ENCODE measurements at regions not wholly inside any gene's neighbourhood (a gene's known extent, or its start where the extent isn't known, plus 50 kb on each side); places are given as distances from the start of the nearest gene placed in this dataset.

- TF ChIP-seq TAF1 (IDR thresholded peaks at IDR 0.05; ENCODE audit: low read depth) = no peak
- no peak for TF ChIP-seq CEBPB (IDR thresholded peaks at IDR 0.05)
These were observed 58.4 kb downstream of the RPLP1 start for GRCh38 chr15:69511015-69511414.

DNA sequence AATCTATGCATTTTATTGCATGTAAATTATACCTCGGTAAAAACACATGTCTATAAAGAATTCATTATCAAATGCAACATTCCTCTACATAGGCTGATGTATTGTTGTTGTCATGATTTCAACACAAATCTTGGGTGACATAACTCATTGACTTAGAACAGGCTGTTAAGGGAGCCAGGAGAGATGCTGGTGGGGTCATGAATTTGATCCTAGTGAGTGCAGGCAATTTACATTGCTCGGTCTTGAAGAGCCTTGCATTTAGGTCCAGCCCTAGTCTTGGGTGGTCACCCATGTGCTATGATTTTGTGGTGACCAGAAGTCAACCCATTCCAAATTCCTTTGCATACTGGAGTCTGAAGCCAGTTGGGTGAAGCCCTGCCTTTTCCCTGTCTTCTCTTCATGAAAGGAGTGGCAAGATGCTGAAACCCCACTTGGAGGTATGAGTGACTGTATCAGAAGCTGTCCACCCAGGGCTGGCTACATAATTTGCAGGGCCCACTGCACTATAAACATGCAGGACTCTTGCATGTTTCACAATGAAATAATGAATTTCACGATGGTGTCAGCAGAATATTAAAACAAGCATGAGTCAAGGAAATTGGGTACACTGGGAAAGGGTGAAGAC lies 59.2 kb downstream of the RPLP1 start:
- no peak for TF ChIP-seq CEBPB (IDR thresholded peaks at IDR 0.05)
- TF ChIP-seq TAF1 (IDR thresholded peaks at IDR 0.05; ENCODE audit: low read depth) = no peak
- TF ChIP-seq FOXM1 (IDR thresholded peaks at IDR 0.05; ENCODE audit: borderline replicate concordance, low read depth) = no peak
- no peak for TF ChIP-seq CREB1 (IDR thresholded peaks at IDR 0.05; ENCODE audit: low read depth)
- TF ChIP-seq NFIC (IDR thresholded peaks at IDR 0.05) = no peak
- no peak for TF ChIP-seq EP300 (IDR thresholded peaks at IDR 0.05; ENCODE audit: borderline replicate concordance)
- TF ChIP-seq ZBTB7A (IDR thresholded peaks at IDR 0.05; ENCODE audit: low read depth) = no peak
- no peak for TF ChIP-seq TEAD4 (IDR thresholded peaks at IDR 0.05)
- no peak for TF ChIP-seq RAD21 (IDR thresholded peaks at IDR 0.05; ENCODE audit: low read depth)
- TF ChIP-seq, protein P1, sequence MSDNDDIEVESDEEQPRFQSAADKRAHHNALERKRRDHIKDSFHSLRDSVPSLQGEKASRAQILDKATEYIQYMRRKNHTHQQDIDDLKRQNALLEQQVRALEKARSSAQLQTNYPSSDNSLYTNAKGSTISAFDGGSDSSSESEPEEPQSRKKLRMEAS (IDR thresholded peaks at IDR 0.05) = no peak
- TF ChIP-seq REST (IDR thresholded peaks at IDR 0.05; ENCODE audit: low read depth) = no peak
- TF ChIP-seq, protein P2, sequence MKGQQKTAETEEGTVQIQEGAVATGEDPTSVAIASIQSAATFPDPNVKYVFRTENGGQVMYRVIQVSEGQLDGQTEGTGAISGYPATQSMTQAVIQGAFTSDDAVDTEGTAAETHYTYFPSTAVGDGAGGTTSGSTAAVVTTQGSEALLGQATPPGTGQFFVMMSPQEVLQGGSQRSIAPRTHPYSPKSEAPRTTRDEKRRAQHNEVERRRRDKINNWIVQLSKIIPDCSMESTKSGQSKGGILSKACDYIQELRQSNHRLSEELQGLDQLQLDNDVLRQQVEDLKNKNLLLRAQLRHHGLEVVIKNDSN (IDR thresholded peaks at IDR 0.05) = no peak
- TF ChIP-seq EGR1 (IDR thresholded peaks at IDR 0.05) = no peak
- no peak for TF ChIP-seq TCF12 (IDR thresholded peaks at IDR 0.05; ENCODE audit: low read depth)
- TF ChIP-seq YY1 (IDR thresholded peaks at IDR 0.05; ENCODE audit: low read depth) = no peak

DNA sequence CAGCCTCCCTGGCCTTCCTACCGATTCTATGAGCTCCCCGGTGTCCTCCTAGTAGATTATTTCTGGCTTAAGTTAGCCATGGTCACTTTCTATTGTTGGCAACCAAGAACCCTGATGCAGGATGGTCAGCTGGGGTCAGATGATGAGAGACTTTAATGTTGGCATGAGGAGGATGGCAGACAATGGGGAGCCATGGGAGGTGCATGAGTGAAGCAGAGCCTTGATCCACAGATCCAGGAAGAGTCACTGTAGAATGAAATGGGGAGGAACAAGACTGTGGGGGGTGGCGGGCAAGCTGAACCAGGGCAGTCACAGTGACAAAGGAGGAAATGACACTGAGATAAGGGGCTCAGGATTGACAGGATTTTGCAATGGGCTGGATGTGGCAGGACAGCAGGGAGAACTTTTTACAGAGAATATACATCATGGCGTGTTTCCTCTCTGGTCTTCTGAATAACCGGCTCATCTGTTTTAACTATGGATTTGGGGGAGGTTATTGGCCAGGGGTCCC lies 60.9 kb downstream of the RPLP1 start:
- TF ChIP-seq TAF1 (IDR thresholded peaks at IDR 0.05; ENCODE audit: low read depth) = no peak
- no peak for TF ChIP-seq YY1 (IDR thresholded peaks at IDR 0.05; ENCODE audit: low read depth)
- no peak for TF ChIP-seq TEAD4 (IDR thresholded peaks at IDR 0.05)
- TF ChIP-seq EP300 (IDR thresholded peaks at IDR 0.05; ENCODE audit: borderline replicate concordance) = no peak
- no peak for TF ChIP-seq RAD21 (IDR thresholded peaks at IDR 0.05; ENCODE audit: low read depth)

GRCh38 chr15:69513986-69514385 lies 61.4 kb downstream of the RPLP1 start:
- no peak for TF ChIP-seq RAD21 (IDR thresholded peaks at IDR 0.05; ENCODE audit: low read depth)
- TF ChIP-seq FOXM1 (IDR thresholded peaks at IDR 0.05; ENCODE audit: borderline replicate concordance, low read depth) = no peak
- no peak for TF ChIP-seq EP300 (IDR thresholded peaks at IDR 0.05; ENCODE audit: borderline replicate concordance)
- TF ChIP-seq TCF12 (IDR thresholded peaks at IDR 0.05; ENCODE audit: low read depth) = no peak
- TF ChIP-seq TEAD4 (IDR thresholded peaks at IDR 0.05) = no peak
- no peak for TF ChIP-seq YY1 (IDR thresholded peaks at IDR 0.05; ENCODE audit: low read depth)
- no peak for TF ChIP-seq REST (IDR thresholded peaks at IDR 0.05; ENCODE audit: low read depth)
- no peak for TF ChIP-seq TAF1 (IDR thresholded peaks at IDR 0.05; ENCODE audit: low read depth)
- TF ChIP-seq, protein P2 (IDR thresholded peaks at IDR 0.05) = no peak
- TF ChIP-seq CREB1 (IDR thresholded peaks at IDR 0.05; ENCODE audit: low read depth) = no peak
- no peak for TF ChIP-seq CEBPB (IDR thresholded peaks at IDR 0.05)
- TF ChIP-seq, protein P1 (IDR thresholded peaks at IDR 0.05) = no peak
- TF ChIP-seq NFIC (IDR thresholded peaks at IDR 0.05) = no peak
- no peak for TF ChIP-seq EGR1 (IDR thresholded peaks at IDR 0.05)

DNA sequence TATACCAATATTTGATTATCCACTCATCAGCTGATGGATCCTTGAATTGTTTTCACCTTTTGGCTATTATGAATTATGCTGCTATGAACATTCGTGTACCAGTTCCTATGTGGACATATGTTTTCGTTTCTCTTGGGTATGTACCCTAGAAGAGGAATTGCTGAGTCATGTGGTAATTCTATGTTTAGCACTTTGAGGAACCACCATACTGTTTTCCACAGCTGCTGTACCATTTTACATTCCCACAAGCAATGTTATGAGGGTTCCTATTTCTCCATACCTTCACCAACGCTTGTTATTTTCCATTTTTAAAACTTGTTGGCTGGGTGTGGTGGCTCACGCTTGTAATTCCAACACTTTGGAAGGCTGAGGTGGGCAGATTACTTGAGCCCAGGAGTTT lies 62.9 kb downstream of the RPLP1 start:
- TF ChIP-seq, protein P1 (IDR thresholded peaks at IDR 0.05) = no peak
- no peak for TF ChIP-seq YY1 (IDR thresholded peaks at IDR 0.05; ENCODE audit: low read depth)
- no peak for TF ChIP-seq NFIC (IDR thresholded peaks at IDR 0.05)
- TF ChIP-seq CREB1 (IDR thresholded peaks at IDR 0.05; ENCODE audit: low read depth) = no peak
- TF ChIP-seq, protein P2 (IDR thresholded peaks at IDR 0.05) = no peak
- no peak for TF ChIP-seq TAF1 (IDR thresholded peaks at IDR 0.05; ENCODE audit: low read depth)
- TF ChIP-seq ZBTB7A (IDR thresholded peaks at IDR 0.05; ENCODE audit: low read depth) = no peak
- no peak for TF ChIP-seq REST (IDR thresholded peaks at IDR 0.05; ENCODE audit: low read depth)
- TF ChIP-seq CEBPB (IDR thresholded peaks at IDR 0.05) = no peak
- TF ChIP-seq EGR1 (IDR thresholded peaks at IDR 0.05) = no peak
- no peak for TF ChIP-seq EP300 (IDR thresholded peaks at IDR 0.05; ENCODE audit: borderline replicate concordance)
- no peak for TF ChIP-seq FOXM1 (IDR thresholded peaks at IDR 0.05; ENCODE audit: borderline replicate concordance, low read depth)
- no peak for TF ChIP-seq TCF12 (IDR thresholded peaks at IDR 0.05; ENCODE audit: low read depth)
- TF ChIP-seq TEAD4 (IDR thresholded peaks at IDR 0.05) = no peak
- TF ChIP-seq RAD21 (IDR thresholded peaks at IDR 0.05; ENCODE audit: low read depth) = no peak

Measured in Ishikawa (cell line).